GM12892 (cell line): ENCODE measurements at regions not wholly inside any gene's neighbourhood (a gene's known extent, or its start where the extent isn't known, plus 50 kb on each side); places are given as distances from the start of the nearest gene placed in this dataset.
"Not testable (repeated sequence)": the region's sequence is repeated elsewhere in the genome, so short reads cannot be mapped to it uniquely, and the experiment has no call there.

Experiments used
- POLR2A ChIP-seq: IDR thresholded peaks from 2 replicates; pipeline ENCODE4 v1.6.1; 2011; ENCODE audit warnings: low read depth, low read length, control low read depth
- TAF1 ChIP-seq: IDR thresholded peaks from 2 replicates; pipeline ENCODE4 v1.6.1; 2011; ENCODE audit warnings: low read depth, mild to moderate bottlenecking, control low read depth, low read length, borderline replicate concordance

- TF ChIP-seq POLR2A, TAF1: not testable (repeated sequence)
These were observed 1043.9 kb upstream of the GRIA3 start for GRCh38 chrX:122140219-122140618.
